ENCODE measurements at regions not wholly inside any gene's neighbourhood (a gene's known extent, or its start where the extent isn't known, plus 50 kb on each side); places are given as distances from the start of the nearest gene placed in this dataset.

DNA sequence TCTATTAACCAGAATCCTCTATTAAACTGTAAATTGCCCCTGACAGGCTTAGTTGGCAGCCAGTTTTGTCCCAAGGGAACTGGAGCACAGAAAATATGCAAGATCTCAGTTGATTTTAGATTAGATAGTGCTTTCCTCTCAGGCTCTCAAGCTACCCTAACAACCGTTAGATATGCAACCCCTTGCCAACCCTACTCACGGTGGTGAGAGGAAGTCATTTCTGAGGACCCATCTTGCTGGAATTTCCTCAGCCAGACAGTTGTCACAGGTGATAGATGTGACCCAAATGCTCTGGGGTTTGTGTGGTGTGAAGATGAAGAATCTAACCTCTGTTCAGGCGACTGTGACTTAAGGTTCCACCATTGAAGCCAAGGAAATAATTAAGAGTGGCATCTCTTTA is 447.1 kb downstream of the MID1IP1 start:
- CTCF ChIA-PET (ENCODE audit: low intra/inter-chr PET ratio): no interaction called here
- BruUV-seq (replicated peaks): no TSS peak

More for the DNA sequence above, 447.1 kb downstream of the MID1IP1 start:
- Histone ChIP-seq H3K4me2 (ENCODE audit: insufficient read depth, low read length) (no peak overlapping the region), H4K20me1 (replicated peaks; ENCODE audit: control insufficient read depth, insufficient read depth, low read length) (no peaks in the 10 kb centered on the region), H3K9me1 (ENCODE audit: control insufficient read depth, insufficient read depth, low read length) (no peaks in the 10 kb centered on the region), H3K79me2 (ENCODE audit: control insufficient read depth, insufficient read depth, low read length) (no peaks in the 10 kb centered on the region), H2AFZ (ENCODE audit: low read depth, low read length) (no peak overlapping the region), H3K9me3 (replicated peaks; ENCODE audit: control insufficient read depth, insufficient read depth, low read depth, low read length) (no peaks in the 10 kb centered on the region), H3K4me3 (no peak overlapping the region), H3K27ac (ENCODE audit: extremely low read depth, low read depth, low read length) (no peak overlapping the region), H3K4me1 (replicated peaks in 1 of 2; ENCODE audit: control insufficient read depth in 2 of 2, insufficient read depth in 2 of 2, low read length in 2 of 2) (no peaks in the 10 kb centered on the region), H3K9ac (ENCODE audit: insufficient read depth in 1 of 2, low read depth in 2 of 2, low read length in 2 of 2) (no peak overlapping the region), H3K36me3 (ENCODE audit: control insufficient read depth, insufficient read depth, low read length) (no peaks in the 10 kb centered on the region), H3K27me3 (ENCODE audit: control insufficient read depth in 2 of 2, insufficient read depth in 2 of 2, low read length in 2 of 2) (no peaks in the 10 kb centered on the region)
- in situ Hi-C loops (cut with MboI): no loop called here
- DNase-seq (ENCODE audit: extremely low read depth in 1 of 4, low spot score in 3 of 4): no peak
- POLR2A ChIA-PET: no interaction called here
- ATAC-seq: no peak
- 0% methylated on average over 2 of the region's 3 CpGs for WGBS (ENCODE audit: insufficient coverage, low coverage, missing lambda C conversion rate)
- no peak for FAIRE-seq
- intact Hi-C loops (cut with micrococcal nuclease): no loop called here
- TF ChIP-seq, protein P1, sequence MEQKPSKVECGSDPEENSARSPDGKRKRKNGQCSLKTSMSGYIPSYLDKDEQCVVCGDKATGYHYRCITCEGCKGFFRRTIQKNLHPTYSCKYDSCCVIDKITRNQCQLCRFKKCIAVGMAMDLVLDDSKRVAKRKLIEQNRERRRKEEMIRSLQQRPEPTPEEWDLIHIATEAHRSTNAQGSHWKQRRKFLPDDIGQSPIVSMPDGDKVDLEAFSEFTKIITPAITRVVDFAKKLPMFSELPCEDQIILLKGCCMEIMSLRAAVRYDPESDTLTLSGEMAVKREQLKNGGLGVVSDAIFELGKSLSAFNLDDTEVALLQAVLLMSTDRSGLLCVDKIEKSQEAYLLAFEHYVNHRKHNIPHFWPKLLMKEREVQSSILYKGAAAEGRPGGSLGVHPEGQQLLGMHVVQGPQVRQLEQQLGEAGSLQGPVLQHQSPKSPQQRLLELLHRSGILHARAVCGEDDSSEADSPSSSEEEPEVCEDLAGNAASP (IDR thresholded peaks at IDR 0.05): no peak
- no peak for TF ChIP-seq ZNF311 (CRISPR knock-in tag; IDR thresholded peaks at IDR 0.05)
- TF ChIP-seq STAG1 (CRISPR knock-in tag; IDR thresholded peaks at IDR 0.05; ENCODE audit: borderline replicate concordance): no peak
- TF ChIP-seq TCFL5 (CRISPR knock-in tag; conservative IDR thresholded peaks at IDR 0.05): no peak
- TF ChIP-seq, protein P2, sequence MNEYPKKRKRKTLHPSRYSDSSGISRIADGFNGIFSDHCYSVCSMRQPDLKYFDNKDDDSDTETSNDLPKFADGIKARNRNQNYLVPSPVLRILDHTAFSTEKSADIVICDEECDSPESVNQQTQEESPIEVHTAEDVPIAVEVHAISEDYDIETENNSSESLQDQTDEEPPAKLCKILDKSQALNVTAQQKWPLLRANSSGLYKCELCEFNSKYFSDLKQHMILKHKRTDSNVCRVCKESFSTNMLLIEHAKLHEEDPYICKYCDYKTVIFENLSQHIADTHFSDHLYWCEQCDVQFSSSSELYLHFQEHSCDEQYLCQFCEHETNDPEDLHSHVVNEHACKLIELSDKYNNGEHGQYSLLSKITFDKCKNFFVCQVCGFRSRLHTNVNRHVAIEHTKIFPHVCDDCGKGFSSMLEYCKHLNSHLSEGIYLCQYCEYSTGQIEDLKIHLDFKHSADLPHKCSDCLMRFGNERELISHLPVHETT (CRISPR knock-in tag; conservative IDR thresholded peaks at IDR 0.05 in 1 of 2, IDR thresholded peaks at IDR 0.05 in 1 of 2): no peak
- TF ChIP-seq SOX6 (IDR thresholded peaks at IDR 0.05): no peak
